GM12892 (cell line): ENCODE measurements at regions not wholly inside any gene's neighbourhood (a gene's known extent, or its start where the extent isn't known, plus 50 kb on each side); places are given as distances from the start of the nearest gene placed in this dataset.

Experiments
- POLR2A ChIP-seq: IDR thresholded peaks from 2 replicates; pipeline ENCODE4 v1.6.1; 2011; ENCODE audit warnings: low read depth, low read length, control low read depth
- POLR2AphosphoS5 ChIP-seq: IDR thresholded peaks from 2 replicates; pipeline ENCODE4 v1.6.1; 2011; ENCODE audit warnings: low read depth, low read length, control low read depth

GRCh38 chrX:57984620-57985019 is 74.4 kb upstream of the ZXDA start:
- no peak for TF ChIP-seq POLR2A
- no peak for TF ChIP-seq POLR2AphosphoS5
